ENCODE measurements at regions not wholly inside any gene's neighbourhood (a gene's known extent, or its start where the extent isn't known, plus 50 kb on each side); places are given as distances from the start of the nearest gene placed in this dataset.

DNA sequence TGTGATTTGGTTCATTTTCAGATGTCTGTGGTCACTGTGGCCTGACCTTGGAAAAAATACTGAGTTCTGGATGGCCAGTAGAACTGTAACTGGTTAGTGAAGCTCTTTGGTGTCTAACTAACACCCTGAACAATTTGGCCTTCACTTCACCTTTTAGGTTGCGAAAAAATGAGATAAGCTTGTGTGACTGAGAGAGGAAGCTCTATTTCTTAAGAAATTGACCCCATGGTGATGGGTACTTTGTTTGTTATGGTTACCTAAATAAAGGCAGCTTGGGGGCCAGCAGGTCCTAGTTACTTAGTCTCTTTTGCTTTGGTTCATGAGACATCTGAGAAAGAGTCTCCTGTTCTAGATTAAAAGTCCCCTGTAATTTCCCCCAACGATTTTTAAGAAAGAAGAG is 181.6 kb downstream of the ZNF326 start:
- DNase-seq (no peak), ATAC-seq (no peak)
- no peak overlapping the region for H3K4me3 ChIP-seq
- 17 to 26% methylated on average over 2 of the region's 2 CpGs for WGBS, 2 donors
- TF ChIP-seq POLR2A (IDR thresholded peaks at IDR 0.05): no peak
- TF ChIP-seq, protein P1, sequence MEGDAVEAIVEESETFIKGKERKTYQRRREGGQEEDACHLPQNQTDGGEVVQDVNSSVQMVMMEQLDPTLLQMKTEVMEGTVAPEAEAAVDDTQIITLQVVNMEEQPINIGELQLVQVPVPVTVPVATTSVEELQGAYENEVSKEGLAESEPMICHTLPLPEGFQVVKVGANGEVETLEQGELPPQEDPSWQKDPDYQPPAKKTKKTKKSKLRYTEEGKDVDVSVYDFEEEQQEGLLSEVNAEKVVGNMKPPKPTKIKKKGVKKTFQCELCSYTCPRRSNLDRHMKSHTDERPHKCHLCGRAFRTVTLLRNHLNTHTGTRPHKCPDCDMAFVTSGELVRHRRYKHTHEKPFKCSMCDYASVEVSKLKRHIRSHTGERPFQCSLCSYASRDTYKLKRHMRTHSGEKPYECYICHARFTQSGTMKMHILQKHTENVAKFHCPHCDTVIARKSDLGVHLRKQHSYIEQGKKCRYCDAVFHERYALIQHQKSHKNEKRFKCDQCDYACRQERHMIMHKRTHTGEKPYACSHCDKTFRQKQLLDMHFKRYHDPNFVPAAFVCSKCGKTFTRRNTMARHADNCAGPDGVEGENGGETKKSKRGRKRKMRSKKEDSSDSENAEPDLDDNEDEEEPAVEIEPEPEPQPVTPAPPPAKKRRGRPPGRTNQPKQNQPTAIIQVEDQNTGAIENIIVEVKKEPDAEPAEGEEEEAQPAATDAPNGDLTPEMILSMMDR (IDR thresholded peaks at IDR 0.05): no peak
- H3K36me3 ChIP-seq (replicated peaks in 1 of 2; ENCODE audit: insufficient read depth in 1 of 2, low read depth in 2 of 2): no peaks in the 10 kb centered on the region
- no peaks in the 10 kb centered on the region for H3K27me3 ChIP-seq
- H3K27ac ChIP-seq: peak overlapping the region in 1 of 4 donors; percentile 58
- H3K4me1 ChIP-seq: peaks cover 10% of the 10 kb centered on the region
- H3K9me3 ChIP-seq: no peaks in the 10 kb centered on the region
- intact Hi-C loops (cut with DNase I): no loop called here

DNA sequence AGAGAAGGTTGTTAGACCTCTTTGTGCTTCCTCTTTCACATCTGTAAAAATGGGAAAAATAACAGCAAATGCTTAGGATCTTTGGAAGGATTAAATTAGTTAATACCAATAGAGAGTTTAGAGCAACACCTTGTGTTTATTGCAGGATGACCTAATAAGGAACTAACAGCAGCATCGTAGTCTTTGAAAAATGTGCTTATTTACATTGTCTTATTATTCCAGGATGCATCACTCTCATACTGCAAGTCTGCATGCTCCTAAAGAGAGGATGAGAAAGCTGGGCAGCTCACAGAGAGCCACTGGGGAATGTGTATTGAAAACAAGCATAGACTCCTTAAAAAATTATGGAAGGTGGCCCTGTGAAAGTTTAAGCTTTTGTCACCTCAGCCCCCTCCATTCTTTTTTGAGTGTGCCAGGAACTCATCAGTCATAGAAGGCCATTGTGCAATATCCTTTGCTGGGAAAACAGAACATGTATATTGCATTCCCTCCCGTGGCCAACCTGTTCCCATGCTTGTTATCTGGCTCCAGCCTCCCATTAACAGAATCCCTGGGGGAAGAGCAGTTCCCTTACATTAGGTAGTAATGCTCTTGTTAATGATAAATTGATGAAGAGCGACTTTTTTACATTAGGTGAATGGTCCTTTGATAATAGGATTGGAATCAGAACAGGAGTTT is 180.7 kb downstream of the ZNF326 start:
- 7 to 18% methylated on average over 3 of the region's 3 CpGs for WGBS, 2 donors
- ATAC-seq: peak; percentile 68

DNA sequence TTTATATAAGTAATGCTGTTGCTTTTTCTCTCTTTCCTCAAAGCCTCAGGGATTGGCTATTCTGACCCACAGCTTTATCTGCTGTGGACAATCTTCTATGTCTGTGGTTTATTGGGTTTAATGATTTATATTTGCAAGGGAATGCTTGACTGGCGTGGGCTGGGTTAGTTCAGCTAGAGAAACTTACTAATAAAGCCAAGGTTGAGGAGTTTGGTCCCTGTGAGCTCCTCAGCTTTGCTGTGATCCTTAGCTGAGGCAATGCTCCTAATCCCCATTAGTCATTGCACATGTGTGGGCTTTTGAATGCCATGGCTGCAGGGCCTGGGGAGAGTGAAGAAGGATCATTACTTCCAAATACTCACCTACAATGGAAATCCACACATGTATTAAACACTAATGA is 179.3 kb downstream of the ZNF326 start:
- no peak for DNase-seq

More for the DNA sequence above, 180.7 kb downstream of the ZNF326 start:
- peak in 2 of 4 donors; percentile 19 to 42 for DNase-seq
- Histone ChIP-seq H3K27ac (peak overlapping the region in 1 of 4 donors; percentile 58), H3K4me3 (no peak overlapping the region), H3K4me1 (peaks cover 10% of the 10 kb centered on the region), H3K9me3 (no peaks in the 10 kb centered on the region), H3K36me3 (replicated peaks in 1 of 2; ENCODE audit: insufficient read depth in 1 of 2, low read depth in 2 of 2) (no peaks in the 10 kb centered on the region), H3K27me3 (no peaks in the 10 kb centered on the region)
- intact Hi-C loops (cut with DNase I): no loop called here
- TF ChIP-seq, protein P1 (IDR thresholded peaks at IDR 0.05): no peak
- TF ChIP-seq POLR2A (IDR thresholded peaks at IDR 0.05): no peak

DNA sequence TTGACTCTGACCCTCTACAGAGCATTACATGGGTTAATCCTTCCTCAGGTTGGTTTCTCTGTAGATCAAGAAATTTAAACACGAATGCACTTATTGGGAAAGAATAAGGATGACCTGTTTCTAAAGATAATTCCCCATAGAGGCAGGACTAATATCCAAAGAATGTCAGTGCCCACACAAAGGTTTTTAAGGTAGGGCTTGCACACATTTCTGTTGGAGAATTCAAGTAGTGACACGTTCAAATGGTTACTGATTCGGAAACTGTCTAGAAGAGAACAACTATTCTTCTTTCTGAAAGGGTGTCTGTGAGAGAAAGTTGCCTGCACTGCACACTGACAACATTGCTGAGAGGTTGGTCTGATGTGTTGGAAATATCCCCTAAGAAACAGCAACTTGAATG is 167.3 kb downstream of the ZNF326 start:
- H3K36me3 ChIP-seq (replicated peaks in 1 of 2; ENCODE audit: insufficient read depth in 1 of 2, low read depth in 2 of 2): no peaks in the 10 kb centered on the region
- no peak overlapping the region for H3K27ac ChIP-seq
- no peaks in the 10 kb centered on the region for H3K9me3 ChIP-seq
- 57 to 58% methylated on average over 3 of the region's 3 CpGs for WGBS, 2 donors
- H3K4me3 ChIP-seq: no peak overlapping the region
- DNase-seq: no peak
- H3K27me3 ChIP-seq: no peaks in the 10 kb centered on the region
- no peaks in the 10 kb centered on the region for H3K4me1 ChIP-seq
- no peak for ATAC-seq
- intact Hi-C loops (cut with DNase I): no loop called here
- no peak for TF ChIP-seq POLR2A (IDR thresholded peaks at IDR 0.05)
- TF ChIP-seq, protein P1 (IDR thresholded peaks at IDR 0.05): no peak

More for the DNA sequence above, 179.3 kb downstream of the ZNF326 start:
- Histone ChIP-seq H3K9me3 (no peaks in the 10 kb centered on the region), H3K36me3 (replicated peaks in 1 of 2; ENCODE audit: insufficient read depth in 1 of 2, low read depth in 2 of 2) (no peaks in the 10 kb centered on the region), H3K27me3 (no peaks in the 10 kb centered on the region), H3K4me1 (peaks cover 10% of the 10 kb centered on the region), H3K4me3 (no peak overlapping the region), H3K27ac (no peak overlapping the region)
- intact Hi-C loops (cut with DNase I): no loop called here
- WGBS, 2 donors: 9 to 23% methylated on average over 1 of the region's 1 CpG
- TF ChIP-seq, protein P1 (IDR thresholded peaks at IDR 0.05): no peak
- no peak for TF ChIP-seq POLR2A (IDR thresholded peaks at IDR 0.05)
- ATAC-seq: no peak

DNA sequence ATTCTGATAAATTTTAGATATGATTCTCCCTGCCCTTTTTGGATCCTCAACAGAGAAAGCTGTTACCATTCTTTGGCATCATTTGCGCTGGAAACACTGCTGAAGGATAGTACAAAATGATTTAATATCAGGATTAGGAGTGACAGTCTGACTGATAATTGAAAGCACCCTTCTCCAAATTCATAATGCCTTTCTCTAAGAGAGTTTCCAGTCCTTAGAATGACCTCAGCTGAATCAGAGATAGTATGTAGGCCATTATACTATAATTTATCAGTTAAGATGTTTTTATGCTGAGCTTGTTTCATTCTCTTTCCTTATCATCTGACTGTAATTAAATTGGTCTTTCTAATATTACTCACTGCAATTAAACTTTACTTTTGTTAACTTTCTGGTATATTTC is 166.7 kb downstream of the ZNF326 start:
- no peak for ATAC-seq
- H3K27ac ChIP-seq: no peak overlapping the region
- TF ChIP-seq, protein P1 (IDR thresholded peaks at IDR 0.05): no peak
- no peak for TF ChIP-seq POLR2A (IDR thresholded peaks at IDR 0.05)
- intact Hi-C loops (cut with DNase I): no loop called here
- WGBS, 2 donors: 85 to 90% methylated on average over 1 of the region's 1 CpG
- H3K4me3 ChIP-seq: no peak overlapping the region
- no peaks in the 10 kb centered on the region for H3K4me1 ChIP-seq
- no peaks in the 10 kb centered on the region for H3K27me3 ChIP-seq
- no peak for DNase-seq
- H3K9me3 ChIP-seq: no peaks in the 10 kb centered on the region
- no peaks in the 10 kb centered on the region for H3K36me3 ChIP-seq (replicated peaks in 1 of 2; ENCODE audit: insufficient read depth in 1 of 2, low read depth in 2 of 2)
